Caco-2 (cell line): ENCODE measurements at regions not wholly inside any gene's neighbourhood (a gene's known extent, or its start where the extent isn't known, plus 50 kb on each side); places are given as distances from the start of the nearest gene placed in this dataset.

Source experiments
- BruUV-seq: library from RNA; stranded (reverse); fragments of 400-500 nt; replicated peaks from 2 replicates; lab custom pipeline; 2021; lab: Mats Ljungman, UMichigan
- CTCF ChIA-PET: fragments of 300-600 bp; sonication (Branson Sonifier 250); formaldehyde crosslinking; loops from one replicate; lab custom pipeline; 2022; ENCODE audit warnings: antibody characterized with exemption; lab: Charles Lee
- POLR2A ChIA-PET: fragments of 300-600 bp; sonication (Branson Sonifier 250); formaldehyde crosslinking; loops from one replicate; lab custom pipeline; 2022; ENCODE audit warnings: antibody characterized with exemption; lab: Charles Lee
- DNase-seq, 2 experiments: peaks; one replicate each; pipeline versions ENCODE4 v3.0.0 to v3.0.0-alpha.2; 2020 to 2022
- H3K27me3 ChIP-seq: replicated peaks from 2 replicates; pipeline ENCODE4 v1.6.0; 2011; ENCODE audit warnings: low read length; ENCODE audit not compliant: control insufficient read depth, insufficient read depth
- H3K36me3 ChIP-seq: 2 replicates; pipeline ENCODE4 v1.5.1; 2011; ENCODE audit warnings: low read length; ENCODE audit not compliant: control insufficient read depth, insufficient read depth
- H3K4me1 ChIP-seq: fragments of 250-450 bp; sonication (Bioruptor Pico); 2 replicates; pipeline ENCODE4 v1.5.1; 2020; ENCODE audit warnings: mild to moderate bottlenecking
- H3K4me3 ChIP-seq: 2 replicates; pipeline ENCODE4 v1.5.1; 2011; ENCODE audit warnings: low read depth, mild to moderate bottlenecking, control low read depth, low read length
- H3K9me3 ChIP-seq: fragments of 250-450 bp; sonication (Bioruptor Pico); 2 replicates; pipeline ENCODE4 v1.5.1; 2020; ENCODE audit warnings: mild to moderate bottlenecking, moderate library complexity
- H3K27ac Mint-ChIP-seq: one replicate; pipeline ENCODE4 v1.8.0; 2022; ENCODE audit warnings: mixed read lengths; ENCODE audit not compliant: unreplicated experiment
- H3K27me3 Mint-ChIP-seq: one replicate; pipeline ENCODE4 v1.8.0; 2022; ENCODE audit warnings: mixed read lengths; ENCODE audit not compliant: insufficient read depth, unreplicated experiment
- H3K36me3 Mint-ChIP-seq: one replicate; pipeline ENCODE4 v1.8.0; 2022; ENCODE audit warnings: mild to moderate bottlenecking, mixed read lengths; ENCODE audit not compliant: insufficient read depth, unreplicated experiment
- H3K4me1 Mint-ChIP-seq: one replicate; pipeline ENCODE4 v1.8.0; 2022; ENCODE audit warnings: low read depth, mixed read lengths; ENCODE audit not compliant: unreplicated experiment
- H3K4me3 Mint-ChIP-seq: one replicate; pipeline ENCODE4 v1.8.0; 2022; ENCODE audit warnings: mild to moderate bottlenecking, moderate library complexity, mixed read lengths; ENCODE audit not compliant: unreplicated experiment
- H3K9me3 Mint-ChIP-seq: one replicate; pipeline ENCODE4 v1.8.0; 2022; ENCODE audit warnings: mixed read lengths; ENCODE audit not compliant: unreplicated experiment
- CTCF ChIP-seq, 2 experiments: fragments of 200-600 bp in 1 of 2; IDR thresholded peaks; 1 replicate in 1 of 2; 2 replicates in 1 of 2; pipeline versions ENCODE4 v1.5.1 to v1.8.0; 2011 to 2022; ENCODE audit warnings: antibody characterized with exemption in 1 of 2, control low read depth in 1 of 2, inconsistent platforms in 1 of 2, low read depth in 1 of 2, low read length in 1 of 2, mild to moderate bottlenecking in 1 of 2, moderate library complexity in 1 of 2; ENCODE audit not compliant: insufficient read depth in 1 of 2, severe bottlenecking in 1 of 2, unreplicated experiment in 1 of 2
- intact Hi-C: fragments of 100-400 bp; cut with micrococcal nuclease; formaldehyde crosslinking; loops from one replicate; pipeline ENCODE4 v1.10.0; 2022; ENCODE audit not compliant: unreplicated experiment

DNA sequence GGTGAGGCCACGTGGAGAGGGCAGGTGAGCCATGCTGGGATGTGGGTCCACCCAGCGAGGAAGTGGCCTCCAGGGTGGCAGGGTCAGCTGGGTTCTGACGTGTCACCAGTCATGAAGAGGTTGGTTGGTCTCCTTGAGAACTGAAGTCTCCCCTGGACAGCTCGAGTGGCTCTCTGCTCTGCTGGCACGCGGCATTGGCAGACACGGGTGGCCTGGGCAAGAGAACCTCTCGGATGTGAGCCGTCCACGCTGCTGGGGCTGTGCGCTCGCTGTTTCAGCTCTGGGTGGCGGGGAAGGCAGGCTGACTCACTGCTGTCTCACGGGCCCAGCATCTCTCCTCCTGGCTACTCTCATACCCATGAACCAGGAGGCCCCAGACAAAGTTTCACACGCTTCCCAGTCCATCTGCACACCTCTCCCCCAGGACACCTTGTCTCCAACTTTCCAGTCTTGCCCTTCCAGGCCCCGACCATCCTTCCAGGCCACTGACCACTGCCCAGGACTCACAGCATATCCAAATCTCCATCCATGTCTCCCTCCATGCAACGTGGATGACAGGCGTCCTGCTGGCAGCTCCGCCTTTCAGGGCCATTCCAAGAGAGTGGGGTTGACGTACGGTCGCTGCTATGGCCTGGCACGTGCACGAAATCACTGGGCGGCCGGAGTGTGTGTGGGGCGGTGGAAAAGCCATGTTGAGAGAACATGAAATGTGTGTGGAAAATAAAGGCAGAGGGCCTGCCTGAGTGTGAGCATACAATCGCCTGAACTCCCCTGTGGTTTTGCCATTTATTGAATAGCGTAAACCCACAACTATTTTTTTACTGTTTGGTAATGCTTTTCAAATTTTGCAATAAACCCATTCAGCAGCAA, 145.0 kb upstream of the COL5A1 start:
- H3K9me3 ChIP-seq = no peaks in the 10 kb centered on the region
- no peaks in the 10 kb centered on the region for H3K4me1 ChIP-seq
- H3K4me3 Mint-ChIP-seq = no peak overlapping the region
- H3K27me3 ChIP-seq = no peaks in the 10 kb centered on the region
- H3K36me3 ChIP-seq = no peaks in the 10 kb centered on the region
- no peaks in the 10 kb centered on the region for H3K36me3 Mint-ChIP-seq
- no TSS peak for BruUV-seq
- H3K27ac Mint-ChIP-seq = no peak overlapping the region
- no peak for TF ChIP-seq CTCF (IDR thresholded peaks at IDR 0.05; ENCODE audit: insufficient read depth in 1 of 2, low read depth in 1 of 2, low read length in 1 of 2, severe bottlenecking in 1 of 2, unreplicated experiment in 1 of 2)
- intact Hi-C loops = no loop called here
- no peaks in the 10 kb centered on the region for H3K4me1 Mint-ChIP-seq
- ChIA-PET POLR2A (no interaction called here), CTCF (no interaction called here)
- DNase-seq = no peak
- H3K9me3 Mint-ChIP-seq = no peaks in the 10 kb centered on the region
- H3K4me3 ChIP-seq = no peak overlapping the region
- peaks cover 9% of the 10 kb centered on the region for H3K27me3 Mint-ChIP-seq

DNA sequence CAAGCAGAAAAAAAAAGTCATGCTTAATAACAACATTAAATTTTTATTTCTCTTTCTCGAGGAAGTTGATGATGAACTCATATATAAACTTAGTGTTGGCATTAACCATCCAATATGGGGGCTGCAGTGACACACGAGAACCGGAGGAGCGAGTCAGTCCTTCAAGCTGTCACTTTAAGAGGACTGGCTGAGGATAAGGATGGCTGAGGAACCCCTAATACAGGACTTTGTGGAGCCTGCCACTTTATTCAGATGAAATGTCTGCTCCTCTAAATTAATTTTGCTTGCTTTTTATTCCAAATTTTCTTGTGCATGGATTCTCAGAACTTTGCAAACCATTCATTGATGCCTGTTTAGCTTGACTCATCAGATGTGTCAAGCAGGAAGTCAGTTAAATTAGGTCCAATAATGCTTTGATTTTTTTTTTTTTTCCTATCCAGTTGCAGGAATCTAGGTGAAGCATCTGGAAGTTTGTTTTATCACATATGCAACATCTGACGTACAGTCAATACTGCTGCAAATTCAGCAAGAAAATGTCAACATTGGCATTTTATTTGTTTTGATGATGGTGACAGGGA, 144.2 kb upstream of the COL5A1 start:
- Mint-ChIP-seq H3K4me3 (no peak overlapping the region), H3K9me3 (no peaks in the 10 kb centered on the region), H3K36me3 (no peaks in the 10 kb centered on the region), H3K27ac (no peak overlapping the region), H3K27me3 (peaks cover 9% of the 10 kb centered on the region), H3K4me1 (no peaks in the 10 kb centered on the region)
- ChIA-PET POLR2A (no interaction called here), CTCF (no interaction called here)
- no TSS peak for BruUV-seq
- H3K36me3 ChIP-seq = no peaks in the 10 kb centered on the region
- intact Hi-C loops = no loop called here
- no peak for TF ChIP-seq CTCF (IDR thresholded peaks at IDR 0.05; ENCODE audit: insufficient read depth in 1 of 2, low read depth in 1 of 2, low read length in 1 of 2, severe bottlenecking in 1 of 2, unreplicated experiment in 1 of 2)
- no peak for DNase-seq
- no peaks in the 10 kb centered on the region for H3K9me3 ChIP-seq
- H3K4me1 ChIP-seq = no peaks in the 10 kb centered on the region
- H3K27me3 ChIP-seq = no peaks in the 10 kb centered on the region
- no peak overlapping the region for H3K4me3 ChIP-seq

- DNase-seq = no peak
- POLR2A ChIA-PET = no interaction called here
- H3K9me3 Mint-ChIP-seq = no peaks in the 10 kb centered on the region
- no peaks in the 10 kb centered on the region for H3K4me1 ChIP-seq
- no peaks in the 10 kb centered on the region for H3K36me3 ChIP-seq
- H3K9me3 ChIP-seq = no peaks in the 10 kb centered on the region
- H3K27me3 ChIP-seq = no peaks in the 10 kb centered on the region
- no peak overlapping the region for H3K4me3 Mint-ChIP-seq
- H3K4me3 ChIP-seq = no peak overlapping the region
- H3K36me3 Mint-ChIP-seq = no peaks in the 10 kb centered on the region
- no peak overlapping the region for H3K27ac Mint-ChIP-seq
- CTCF ChIA-PET = no interaction called here
- peaks cover 7% of the 10 kb centered on the region for H3K27me3 Mint-ChIP-seq
- BruUV-seq = no TSS peak
- H3K4me1 Mint-ChIP-seq = no peaks in the 10 kb centered on the region
- intact Hi-C loops = no loop called here
- no peak for TF ChIP-seq CTCF (IDR thresholded peaks at IDR 0.05; ENCODE audit: insufficient read depth in 1 of 2, low read depth in 1 of 2, low read length in 1 of 2, severe bottlenecking in 1 of 2, unreplicated experiment in 1 of 2)
These were observed 142.8 kb upstream of the COL5A1 start for GRCh38 chr9:134498814-134499166.
